Neutrophil (primary cell): ENCODE measurements at regions not wholly inside any gene's neighbourhood (a gene's known extent, or its start where the extent isn't known, plus 50 kb on each side); places are given as distances from the start of the nearest gene placed in this dataset.

Source experiments
- H3K27ac ChIP-seq: fragments of 200-600 bp; sonication (generic); 2 replicates; pipeline ENCODE4 v1.5.1; 2016; ENCODE audit warnings: mild to moderate bottlenecking, moderate library complexity
- H3K27me3 ChIP-seq: fragments of 200-600 bp; sonication (generic); 2 replicates; pipeline ENCODE4 v1.6.0; 2016; ENCODE audit warnings: mild to moderate bottlenecking
- H3K36me3 ChIP-seq: fragments of 200-600 bp; sonication (generic); 2 replicates; pipeline ENCODE4 v1.5.1; 2017
- H3K4me1 ChIP-seq, 2 experiments: fragments of 200-600 bp in 1 of 2; sonication (generic) in 1 of 2; 1 replicate in 1 of 2; 2 replicates in 1 of 2; pipeline versions ENCODE4 v1.5.1 to v1.6.1; 2013 to 2016; ENCODE audit warnings: low read depth in 1 of 2, low read length in 1 of 2, mild to moderate bottlenecking in 1 of 2, moderate library complexity in 1 of 2; ENCODE audit not compliant: control insufficient read depth in 1 of 2, insufficient read depth in 1 of 2
- H3K4me3 ChIP-seq, 2 experiments: fragments of 200-600 bp in 1 of 2; sonication (generic) in 1 of 2; 1 replicate in 1 of 2; 2 replicates in 1 of 2; pipeline ENCODE4 v1.5.1; 2013 to 2016; ENCODE audit warnings: low read depth in 1 of 2, low read length in 1 of 2, mild to moderate bottlenecking in 1 of 2, moderate library complexity in 1 of 2
- H3K9me3 ChIP-seq: fragments of 200-600 bp; sonication (generic); 2 replicates; pipeline ENCODE4 v1.5.1; 2016
- CTCF ChIP-seq: fragments of 200-600 bp; sonication (generic); IDR thresholded peaks from 2 replicates; pipeline ENCODE4 v1.5.1; 2016; ENCODE audit warnings: antibody characterized with exemption

- Histone ChIP-seq H3K27me3 (no peaks in the 10 kb centered on the region), H3K4me3 (no peak overlapping the region), H3K4me1 (no peaks in the 10 kb centered on the region), H3K27ac (no peak overlapping the region), H3K36me3 (no peaks in the 10 kb centered on the region), H3K9me3 (no peaks in the 10 kb centered on the region)
- TF ChIP-seq CTCF = no peak
Observed at GRCh38 chr4:123840197-123840596, 443.6 kb downstream of the SPRY1 start.

GRCh38 chr4:123841447-123842121 is 445.0 kb downstream of the SPRY1 start:
- H3K27ac ChIP-seq = no peak overlapping the region
- no peaks in the 10 kb centered on the region for H3K9me3 ChIP-seq
- no peak for TF ChIP-seq CTCF
- H3K4me1 ChIP-seq = no peaks in the 10 kb centered on the region
- H3K36me3 ChIP-seq = no peaks in the 10 kb centered on the region
- no peaks in the 10 kb centered on the region for H3K27me3 ChIP-seq
- H3K4me3 ChIP-seq = no peak overlapping the region

GRCh38 chr4:123843137-123843536 is 446.5 kb downstream of the SPRY1 start:
- Histone ChIP-seq H3K4me3 (no peak overlapping the region), H3K9me3 (no peaks in the 10 kb centered on the region), H3K4me1 (no peaks in the 10 kb centered on the region), H3K36me3 (no peaks in the 10 kb centered on the region), H3K27ac (no peak overlapping the region), H3K27me3 (no peaks in the 10 kb centered on the region)
- no peak for TF ChIP-seq CTCF

- H3K4me1 ChIP-seq = no peaks in the 10 kb centered on the region
- H3K4me3 ChIP-seq = no peak overlapping the region
- no peaks in the 10 kb centered on the region for H3K9me3 ChIP-seq
- no peak for TF ChIP-seq CTCF
- H3K27me3 ChIP-seq = no peaks in the 10 kb centered on the region
- H3K36me3 ChIP-seq = no peaks in the 10 kb centered on the region
- no peak overlapping the region for H3K27ac ChIP-seq
Observed at GRCh38 chr4:123844374-123844773, 447.8 kb downstream of the SPRY1 start.

GRCh38 chr4:123846092-123846491 is 449.5 kb downstream of the SPRY1 start:
- Histone ChIP-seq H3K4me3 (no peak overlapping the region), H3K27ac (no peak overlapping the region), H3K4me1 (no peaks in the 10 kb centered on the region), H3K36me3 (no peaks in the 10 kb centered on the region), H3K9me3 (no peaks in the 10 kb centered on the region), H3K27me3 (no peaks in the 10 kb centered on the region)
- no peak for TF ChIP-seq CTCF
